Brain microvascular endothelial cell (primary cell): ENCODE measurements at regions not wholly inside any gene's neighbourhood (a gene's known extent, or its start where the extent isn't known, plus 50 kb on each side); places are given as distances from the start of the nearest gene placed in this dataset.

Experiments
- DNase-seq: peaks from one replicate; pipeline ENCODE4 v3.0.0-alpha.2; 2020
- H3K27ac ChIP-seq: fragments of 250-450 bp; sonication (Bioruptor Pico); 2 replicates; pipeline ENCODE4 v1.5.1; 2020; ENCODE audit warnings: mild to moderate bottlenecking, moderate library complexity
- H3K27me3 ChIP-seq: fragments of 250-450 bp; sonication (Bioruptor Pico); replicated peaks from 2 replicates; pipeline ENCODE4 v1.5.1; 2020; ENCODE audit warnings: mild to moderate bottlenecking
- H3K36me3 ChIP-seq: fragments of 250-450 bp; sonication (Bioruptor Pico); replicated peaks from 2 replicates; pipeline ENCODE4 v1.5.1; 2020; ENCODE audit warnings: mild to moderate bottlenecking
- H3K4me3 ChIP-seq: 2 replicates; pipeline ENCODE4 v1.5.1; 2011; ENCODE audit warnings: low read depth, mild to moderate bottlenecking, control low read depth, low read length, moderate library complexity
- CTCF ChIP-seq: IDR thresholded peaks from 2 replicates; pipeline ENCODE4 v1.5.1; 2011; ENCODE audit warnings: low read depth, mild to moderate bottlenecking, moderate library complexity, low read length, control low read depth, inconsistent platforms; ENCODE audit errors: missing control alignments
- in situ Hi-C: cut with HindIII; loops from 2 replicates; pipeline ENCODE4 v1.10.0; 2017; ENCODE audit warnings: low sequenced_read_pairs, low pct_ligation_motif_present

- Histone ChIP-seq H3K27ac (no peak overlapping the region), H3K4me3 (no peak overlapping the region), H3K27me3 (no peaks in the 10 kb centered on the region), H3K36me3 (no peaks in the 10 kb centered on the region)
- TF ChIP-seq CTCF, result no peak
- in situ Hi-C loops, result no loop called here
- DNase-seq, result no peak
Measured at GRCh38 chr2:53006980-53007379, 760.6 kb upstream of the CHAC2 start.

DNA sequence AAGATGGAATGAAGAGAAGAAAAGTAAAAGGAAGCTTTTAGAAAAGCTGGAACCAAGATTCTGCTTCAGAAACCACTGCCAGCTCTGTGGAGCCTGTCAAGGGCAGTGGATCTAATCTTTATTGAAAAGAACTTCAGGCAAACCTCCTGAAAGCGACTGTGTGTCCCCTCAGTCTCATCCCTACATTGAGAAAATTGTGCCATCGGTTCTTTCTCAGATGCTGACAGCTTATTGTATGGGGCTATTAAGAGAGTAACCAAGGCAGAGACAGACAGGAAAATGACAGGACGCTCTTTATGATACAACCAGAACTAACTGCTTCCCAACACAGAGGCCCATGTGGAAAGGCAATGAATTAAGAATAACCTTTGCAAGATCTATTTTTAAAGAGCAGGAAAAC is 763.2 kb upstream of the CHAC2 start:
- in situ Hi-C loops, result no loop called here
- DNase-seq, result no peak
- Histone ChIP-seq H3K4me3 (no peak overlapping the region), H3K36me3 (no peaks in the 10 kb centered on the region), H3K27ac (no peak overlapping the region), H3K27me3 (no peaks in the 10 kb centered on the region)
- TF ChIP-seq CTCF, result no peak

DNA sequence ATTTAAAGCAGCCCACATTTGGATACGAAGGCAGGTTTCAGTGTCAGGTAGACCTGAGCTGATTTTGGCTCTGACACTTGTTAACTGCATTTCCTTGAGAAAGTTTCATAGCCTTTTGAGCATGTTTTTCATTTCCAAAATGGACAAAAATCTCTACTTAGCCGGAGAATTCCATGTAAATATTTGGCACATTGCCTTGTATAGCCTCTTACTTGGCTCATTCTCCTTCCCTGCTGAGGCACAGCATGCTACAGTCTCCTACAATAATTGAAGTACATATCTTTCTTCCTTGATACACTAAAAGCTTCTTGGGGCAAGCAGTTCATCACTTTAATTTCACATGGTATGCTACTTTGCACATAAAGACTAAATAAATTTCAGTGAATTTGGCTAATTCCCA is 772.2 kb upstream of the CHAC2 start:
- no peak overlapping the region for H3K4me3 ChIP-seq
- H3K27me3 ChIP-seq, result no peaks in the 10 kb centered on the region
- H3K36me3 ChIP-seq, result no peaks in the 10 kb centered on the region
- no peak for TF ChIP-seq CTCF
- H3K27ac ChIP-seq, result no peak overlapping the region
- DNase-seq, result no peak
- in situ Hi-C loops, result no loop called here

- Histone ChIP-seq H3K4me3 (no peak overlapping the region), H3K36me3 (no peaks in the 10 kb centered on the region), H3K27ac (no peak overlapping the region), H3K27me3 (no peaks in the 10 kb centered on the region)
- peak; percentile 33 for DNase-seq
- peak; percentile 83 for TF ChIP-seq CTCF
- in situ Hi-C loops, result no loop called here
Measured at GRCh38 chr2:52976143-52976949, 791.3 kb upstream of the CHAC2 start.

DNA sequence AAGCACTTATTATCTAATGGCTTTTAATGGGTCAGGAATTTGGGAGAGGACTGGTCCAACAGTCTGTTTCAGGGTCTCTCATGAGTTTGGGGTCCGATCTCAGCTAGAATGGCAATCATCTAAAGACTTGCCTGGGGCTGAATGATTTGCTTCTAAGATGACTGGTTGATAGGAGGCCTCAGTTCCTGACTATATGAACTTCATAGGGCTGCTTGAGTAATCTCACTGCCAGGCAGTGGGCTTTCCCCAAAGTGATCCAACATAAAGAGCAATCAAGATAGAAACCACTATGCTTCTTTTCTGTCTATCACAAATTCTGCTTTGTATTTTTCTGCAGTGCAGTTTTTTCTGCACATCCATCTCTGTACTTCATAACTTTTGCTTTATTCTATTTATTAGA is 793.5 kb upstream of the CHAC2 start:
- DNase-seq, result no peak
- Histone ChIP-seq H3K36me3 (no peaks in the 10 kb centered on the region), H3K4me3 (no peak overlapping the region), H3K27ac (no peak overlapping the region), H3K27me3 (no peaks in the 10 kb centered on the region)
- TF ChIP-seq CTCF, result no peak
- in situ Hi-C loops, result no loop called here

DNA sequence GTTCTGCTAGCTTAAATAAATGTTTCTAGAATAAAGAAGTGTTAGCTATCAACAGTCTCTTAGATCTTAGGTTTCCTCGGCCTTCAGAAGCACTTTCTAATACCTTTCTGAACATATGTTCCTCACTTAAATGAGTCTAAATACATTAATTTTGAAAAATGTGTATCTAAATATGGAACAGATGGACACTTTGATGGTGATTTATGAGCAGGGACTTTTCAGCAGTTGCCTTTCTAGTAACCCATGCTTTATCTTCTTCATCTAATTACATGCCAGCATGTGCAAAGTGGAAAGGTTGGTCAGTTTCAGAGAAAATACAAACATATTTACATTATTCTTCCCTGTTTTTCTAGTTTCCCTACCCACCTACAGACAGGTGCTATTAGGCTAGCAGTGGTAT is 797.0 kb upstream of the CHAC2 start:
- no peak for TF ChIP-seq CTCF
- Histone ChIP-seq H3K27me3 (no peaks in the 10 kb centered on the region), H3K36me3 (no peaks in the 10 kb centered on the region), H3K27ac (no peak overlapping the region), H3K4me3 (no peak overlapping the region)
- in situ Hi-C loops, result no loop called here
- DNase-seq, result no peak
